ENCODE measurements at regions not wholly inside any gene's neighbourhood (a gene's known extent, or its start where the extent isn't known, plus 50 kb on each side); places are given as distances from the start of the nearest gene placed in this dataset.
"Not testable (repeated sequence)": the region's sequence is repeated elsewhere in the genome, so short reads cannot be mapped to it uniquely, and the experiment has no call there.

- TF ChIP-seq BCOR (IDR thresholded peaks at IDR 0.05) (no peak), TOE1 (IDR thresholded peaks at IDR 0.05; ENCODE audit: borderline replicate concordance) (no peak), TOE1 (CRISPR knock-in tag; IDR thresholded peaks at IDR 0.05; ENCODE audit: borderline replicate concordance, low read depth) (no peak), PML (IDR thresholded peaks at IDR 0.05; ENCODE audit: low read length) (no peak), ZFP36 (IDR thresholded peaks at IDR 0.05; ENCODE audit: low read depth, low read length, partially characterized antibody) (no peak), U2AF1 (optimal IDR thresholded peaks at IDR 0.05; ENCODE audit: low read depth, low read length) (no peak), WHSC1 (IDR thresholded peaks at IDR 0.05; ENCODE audit: low read length) (no peak), ZNF778 (CRISPR knock-in tag; IDR thresholded peaks at IDR 0.05) (no peak), CSDE1 (IDR thresholded peaks at IDR 0.05) (no peak), TRIM28 (IDR thresholded peaks at IDR 0.05) (no peak), HNRNPL (IDR thresholded peaks at IDR 0.05; ENCODE audit: low read depth, low read length) (no peak), SRSF3 (IDR thresholded peaks at IDR 0.05; ENCODE audit: insufficient read depth, low read length) (no peak), ZBTB26 (CRISPR knock-in tag; IDR thresholded peaks at IDR 0.05) (no peak), RAD51 (IDR thresholded peaks at IDR 0.05; ENCODE audit: borderline replicate concordance, low read depth) (no peak), TEAD1 (CRISPR knock-in tag; IDR thresholded peaks at IDR 0.05) (no peak), HCFC1 (IDR thresholded peaks at IDR 0.05; ENCODE audit: low read depth, low read length) (no peak), TCF3 (CRISPR knock-in tag; IDR thresholded peaks at IDR 0.05) (no peak), BHLHE40 (IDR thresholded peaks at IDR 0.05; ENCODE audit: low read length) (no peak), KDM5B (IDR thresholded peaks at IDR 0.05; ENCODE audit: insufficient replicate concordance, low read depth, low read length) (no peak), ZNF354B (CRISPR knock-in tag; IDR thresholded peaks at IDR 0.05) (no peak), CBX8 (IDR thresholded peaks at IDR 0.05; ENCODE audit: borderline replicate concordance, extremely low read depth, low read depth, low read length, poor library complexity, severe bottlenecking) (no peak)
- in situ Hi-C loops (cut with MboI) (no loop called here), intact Hi-C loops (cut with micrococcal nuclease) (no loop called here)
- Histone ChIP-seq H3K27ac (ENCODE audit: extremely low read depth, low read depth, low read length) (no peak overlapping the region), H3K9me1 (ENCODE audit: control insufficient read depth, insufficient read depth, low read length) (no peaks in the 10 kb centered on the region), H3K27me3 (ENCODE audit: control insufficient read depth in 2 of 2, insufficient read depth in 2 of 2, low read length in 2 of 2) (no peaks in the 10 kb centered on the region), H3K79me2 (ENCODE audit: control insufficient read depth, insufficient read depth, low read length) (no peaks in the 10 kb centered on the region), H3K4me1 (replicated peaks in 1 of 2; ENCODE audit: control insufficient read depth in 2 of 2, insufficient read depth in 2 of 2, low read length in 2 of 2) (no peaks in the 10 kb centered on the region), H3K4me3 (no peak overlapping the region), H3K9ac (ENCODE audit: insufficient read depth in 1 of 2, low read depth in 2 of 2, low read length in 2 of 2) (no peak overlapping the region), H2AFZ (ENCODE audit: low read depth, low read length) (no peak overlapping the region), H3K4me2 (ENCODE audit: insufficient read depth, low read length) (no peak overlapping the region), H3K9me3 (replicated peaks; ENCODE audit: control insufficient read depth, insufficient read depth, low read depth, low read length) (no peaks in the 10 kb centered on the region), H3K36me3 (ENCODE audit: control insufficient read depth, insufficient read depth, low read length) (no peaks in the 10 kb centered on the region), H4K20me1 (replicated peaks; ENCODE audit: control insufficient read depth, insufficient read depth, low read length) (no peaks in the 10 kb centered on the region)
- 14% methylated on average over 1 of the region's 1 CpG for WGBS (ENCODE audit: insufficient coverage, low coverage, missing lambda C conversion rate)
- no peak for ATAC-seq
- FAIRE-seq = no peak
- CTCF ChIA-PET (ENCODE audit: low intra/inter-chr PET ratio) = no interaction called here
- no peak for DNase-seq (ENCODE audit: extremely low read depth in 1 of 4, low spot score in 3 of 4)
- POLR2A ChIA-PET = no interaction called here
- BruUV-seq (replicated peaks) = no TSS peak
Observed at GRCh38 chr2:143994961-143995360, 525.0 kb downstream of the ZEB2 start.

GRCh38 chr2:143991596-143991995 lies 528.3 kb downstream of the ZEB2 start:
- CTCF ChIA-PET (ENCODE audit: low intra/inter-chr PET ratio); FAIRE-seq; H3K27ac ChIP-seq (ENCODE audit: extremely low read depth, low read depth, low read length); POLR2A ChIA-PET; intact Hi-C loops (cut with micrococcal nuclease); H3K9me1 ChIP-seq (ENCODE audit: control insufficient read depth, insufficient read depth, low read length); H3K4me2 ChIP-seq (ENCODE audit: insufficient read depth, low read length); H3K79me2 ChIP-seq (ENCODE audit: control insufficient read depth, insufficient read depth, low read length); H4K20me1 ChIP-seq (replicated peaks; ENCODE audit: control insufficient read depth, insufficient read depth, low read length); ATAC-seq; H3K9ac ChIP-seq (ENCODE audit: insufficient read depth in 1 of 2, low read depth in 2 of 2, low read length in 2 of 2); H3K4me1 ChIP-seq (replicated peaks in 1 of 2; ENCODE audit: control insufficient read depth in 2 of 2, insufficient read depth in 2 of 2, low read length in 2 of 2); in situ Hi-C loops (cut with MboI); H2AFZ ChIP-seq (ENCODE audit: low read depth, low read length); BruUV-seq (replicated peaks); H3K27me3 ChIP-seq (ENCODE audit: control insufficient read depth in 2 of 2, insufficient read depth in 2 of 2, low read length in 2 of 2); H3K4me3 ChIP-seq; H3K9me3 ChIP-seq (replicated peaks; ENCODE audit: control insufficient read depth, insufficient read depth, low read depth, low read length); DNase-seq (ENCODE audit: extremely low read depth in 1 of 4, low spot score in 3 of 4); H3K36me3 ChIP-seq (ENCODE audit: control insufficient read depth, insufficient read depth, low read length): not testable (repeated sequence)
- no CpG with 5 or more reads among the region's 30 CpGs for WGBS (ENCODE audit: insufficient coverage, low coverage, missing lambda C conversion rate)
